H9 (cell line): ENCODE measurements at regions not wholly inside any gene's neighbourhood (a gene's known extent, or its start where the extent isn't known, plus 50 kb on each side); places are given as distances from the start of the nearest gene placed in this dataset.

Source experiments
- DNase-seq: peaks from one replicate; pipeline ENCODE4 v3.0.0-alpha.2; 2017
- H2AFZ ChIP-seq: one replicate; pipeline ENCODE4 v1.6.1; 2013; ENCODE audit warnings: mild to moderate bottlenecking, low read length, control low read depth, moderate library complexity
- H2AK5ac ChIP-seq: 2 replicates; pipeline ENCODE4 v1.6.1; 2013; ENCODE audit warnings: low read length, control low read depth, mixed read lengths; ENCODE audit not compliant: insufficient read length
- H2BK120ac ChIP-seq: one replicate; pipeline ENCODE4 v1.6.1; 2013; ENCODE audit warnings: low read depth, mild to moderate bottlenecking, low read length, control low read depth, inconsistent platforms; ENCODE audit not compliant: poor library complexity, severe bottlenecking
- H2BK12ac ChIP-seq: 2 replicates; pipeline ENCODE4 v1.6.1; 2013; ENCODE audit warnings: low read length, control low read depth, mixed read lengths, low read depth; ENCODE audit not compliant: insufficient read length
- H2BK15ac ChIP-seq: 2 replicates; pipeline ENCODE4 v1.6.1; 2013; ENCODE audit warnings: low read depth, low read length, control low read depth
- H2BK20ac ChIP-seq: one replicate; pipeline ENCODE4 v1.6.1; 2013; ENCODE audit warnings: low read depth, mild to moderate bottlenecking, low read length, control low read depth, inconsistent platforms; ENCODE audit not compliant: poor library complexity, severe bottlenecking
- H2BK5ac ChIP-seq: 2 replicates; pipeline ENCODE4 v1.6.1; 2013; ENCODE audit warnings: low read length, control low read depth, mixed read lengths; ENCODE audit not compliant: insufficient read length
- H3K14ac ChIP-seq: 2 replicates; pipeline ENCODE4 v1.6.1; 2013; ENCODE audit warnings: low read length, control low read depth; ENCODE audit not compliant: insufficient read depth
- H3K18ac ChIP-seq: 2 replicates; pipeline ENCODE4 v1.6.1; 2013; ENCODE audit warnings: low read depth, mild to moderate bottlenecking, mixed read lengths, low read length, control low read depth; ENCODE audit not compliant: insufficient read length
- H3K23ac ChIP-seq: 2 replicates; pipeline ENCODE4 v1.6.1; 2013; ENCODE audit warnings: low read length, control low read depth, mixed read lengths, low read depth; ENCODE audit not compliant: insufficient read length
- H3K23me2 ChIP-seq: 2 replicates; pipeline ENCODE4 v1.6.1; 2013; ENCODE audit warnings: low read depth, mild to moderate bottlenecking, mixed read lengths, low read length, control low read depth; ENCODE audit not compliant: insufficient read length, poor library complexity, severe bottlenecking
- H3K27ac ChIP-seq: 2 replicates; pipeline ENCODE4 v1.5.1; 2013; ENCODE audit warnings: low read length, control low read depth, mixed read lengths, low read depth; ENCODE audit not compliant: insufficient read length
- H3K27me3 ChIP-seq: 2 replicates; pipeline ENCODE4 v1.6.1; 2013; ENCODE audit warnings: low read length, control low read depth, inconsistent platforms; ENCODE audit not compliant: insufficient read depth
- H3K4ac ChIP-seq: 2 replicates; pipeline ENCODE4 v1.6.1; 2013; ENCODE audit warnings: low read depth, mild to moderate bottlenecking, control low read depth, inconsistent platforms, low read length, moderate library complexity
- H3K4me1 ChIP-seq: 2 replicates; pipeline ENCODE4 v1.6.1; 2013; ENCODE audit warnings: low read length, control low read depth, inconsistent platforms; ENCODE audit not compliant: insufficient read depth
- H3K4me2 ChIP-seq: 2 replicates; pipeline ENCODE4 v1.6.1; 2013; ENCODE audit warnings: low read length, control low read depth, mixed read lengths; ENCODE audit not compliant: insufficient read length, insufficient read depth
- H3K56ac ChIP-seq: 2 replicates; pipeline ENCODE4 v1.6.1; 2013; ENCODE audit warnings: low read depth, mild to moderate bottlenecking, mixed read lengths, low read length, control low read depth; ENCODE audit not compliant: insufficient read length
- H3K79me1 ChIP-seq: 2 replicates; pipeline ENCODE4 v1.6.1; 2013; ENCODE audit warnings: low read depth, mild to moderate bottlenecking, moderate library complexity, low read length, control low read depth, inconsistent platforms; ENCODE audit not compliant: insufficient read depth, poor library complexity, severe bottlenecking
- H3K79me2 ChIP-seq: 2 replicates; pipeline ENCODE4 v1.6.1; 2013; ENCODE audit warnings: low read length, control low read depth, inconsistent platforms; ENCODE audit not compliant: insufficient read depth
- H3K9ac ChIP-seq: 2 replicates; pipeline ENCODE4 v1.6.1; 2013; ENCODE audit warnings: low read length, control low read depth, mixed read lengths; ENCODE audit not compliant: insufficient read length; ENCODE audit errors: extremely low read depth
- H3K9me3 ChIP-seq: one replicate; pipeline ENCODE4 v1.6.1; 2013; ENCODE audit warnings: low read depth, low read length, inconsistent platforms; ENCODE audit not compliant: control insufficient read depth
- H3T11ph ChIP-seq: one replicate; pipeline ENCODE4 v1.6.1; 2013; ENCODE audit warnings: mild to moderate bottlenecking, low read length, control low read depth, inconsistent platforms
- H4K20me1 ChIP-seq: one replicate; pipeline ENCODE4 v1.6.1; 2013; ENCODE audit not compliant: control insufficient read depth, insufficient read length, insufficient read depth
- H4K5ac ChIP-seq: 2 replicates; pipeline ENCODE4 v1.6.1; 2013; ENCODE audit warnings: low read depth, mild to moderate bottlenecking, mixed read lengths, low read length, control low read depth; ENCODE audit not compliant: insufficient read length
- H4K8ac ChIP-seq: replicated peaks from 2 replicates; pipeline ENCODE4 v1.6.1; 2013; ENCODE audit warnings: low read length, control low read depth, mixed read lengths, low read depth; ENCODE audit not compliant: insufficient read length
- H4K91ac ChIP-seq: 2 replicates; pipeline ENCODE4 v1.6.1; 2013; ENCODE audit warnings: low read depth, mild to moderate bottlenecking, moderate library complexity, mixed read lengths, low read length, control low read depth; ENCODE audit not compliant: insufficient read length
- H3K27ac Mint-ChIP-seq, 3 experiments: 2 replicates in 2 of 3; 3 replicates in 1 of 3; pipeline ENCODE4 v1.8.0; 2020 to 2021; ENCODE audit warnings: mixed read lengths in 3 of 3, mild to moderate bottlenecking in 1 of 3, moderate library complexity in 1 of 3
- H3K27me3 Mint-ChIP-seq: 2 replicates; pipeline ENCODE4 v1.8.0; 2021; ENCODE audit warnings: low read depth, mild to moderate bottlenecking, moderate library complexity, mixed read lengths
- H3K36me3 Mint-ChIP-seq, 3 experiments: 2 replicates in 2 of 3; 3 replicates in 1 of 3; pipeline ENCODE4 v1.8.0; 2020 to 2021; ENCODE audit warnings: low read depth in 3 of 3, mixed read lengths in 3 of 3; ENCODE audit not compliant: insufficient read depth in 1 of 3
- H3K4me1 Mint-ChIP-seq, 2 experiments: 2 replicates each; pipeline ENCODE4 v1.8.0; 2020; ENCODE audit warnings: mixed read lengths in 2 of 2
- H3K4me3 Mint-ChIP-seq, 2 experiments: 2 replicates in 1 of 2; 3 replicates in 1 of 2; pipeline ENCODE4 v1.8.0; 2020 to 2021; ENCODE audit warnings: mild to moderate bottlenecking in 2 of 2, mixed read lengths in 2 of 2, moderate library complexity in 1 of 2
- H3K9me3 Mint-ChIP-seq, 2 experiments: 2 replicates in 1 of 2; 3 replicates in 1 of 2; pipeline ENCODE4 v1.8.0; 2020; ENCODE audit warnings: mild to moderate bottlenecking in 2 of 2, mixed read lengths in 2 of 2, moderate library complexity in 1 of 2
- WGBS: extraction: QIAGEN DNeasy Blood & Tissue Kit; methylation state at CpG from one replicate; pipeline ENCODE4 v1.1.7; 2013; ENCODE audit warnings: missing lambda C conversion rate, low lambda C conversion rate, mixed read lengths; ENCODE audit not compliant: insufficient read length; ENCODE audit errors: extremely low coverage; 5-methylcytosine and 5-hydroxymethylcytosine counted together
- TF ChIP-seq, protein P1 (sequence below): fragments of 200-600 bp; sonication (generic); conservative IDR thresholded peaks from 3 replicates; pipeline ENCODE4 v1.8.0; 2021; ENCODE audit warnings: antibody characterized with exemption, mild to moderate bottlenecking

- WGBS = no CpG with 5 or more reads among the region's 2 CpGs
- no peak overlapping the region for H2AFZ ChIP-seq
Measured at GRCh38 chr7:54946271-54946670, 72.5 kb upstream of the EGFR start.

More at GRCh38 chr7:54946271-54946670, 72.5 kb upstream of the EGFR start:
- Histone ChIP-seq H3K4ac (no peak overlapping the region), H3K79me2 (no peaks in the 10 kb centered on the region), H4K5ac (no peak overlapping the region), H2BK15ac (no peak overlapping the region), H3T11ph (no peak overlapping the region), H3K4me2 (no peak overlapping the region), H3K18ac (no peak overlapping the region), H3K9ac (no peak overlapping the region), H3K27ac (no peak overlapping the region), H3K9me3 (no peaks in the 10 kb centered on the region), H3K4me1 (no peaks in the 10 kb centered on the region), H3K23me2 (no peaks in the 10 kb centered on the region), H4K91ac (no peak overlapping the region), H2BK20ac (no peak overlapping the region), H3K56ac (no peak overlapping the region), H4K8ac (no peak overlapping the region), H3K79me1 (no peaks in the 10 kb centered on the region), H2AK5ac (no peak overlapping the region), H4K20me1 (no peaks in the 10 kb centered on the region), H3K27me3 (no peaks in the 10 kb centered on the region), H3K14ac (no peak overlapping the region), H2BK120ac (no peak overlapping the region), H2BK5ac (no peak overlapping the region), H2BK12ac (no peak overlapping the region), H3K23ac (no peak overlapping the region)
- H3K9me3 Mint-ChIP-seq = peaks cover 2% of the 10 kb centered on the region in 2 experiments; a peak in 3 of 5 replicates
- DNase-seq = no peak
- no peak overlapping the region for H3K4me3 Mint-ChIP-seq
- H3K4me1 Mint-ChIP-seq = peaks cover 9 to 11% of the 10 kb centered on the region in 2 experiments
- TF ChIP-seq, protein P1, sequence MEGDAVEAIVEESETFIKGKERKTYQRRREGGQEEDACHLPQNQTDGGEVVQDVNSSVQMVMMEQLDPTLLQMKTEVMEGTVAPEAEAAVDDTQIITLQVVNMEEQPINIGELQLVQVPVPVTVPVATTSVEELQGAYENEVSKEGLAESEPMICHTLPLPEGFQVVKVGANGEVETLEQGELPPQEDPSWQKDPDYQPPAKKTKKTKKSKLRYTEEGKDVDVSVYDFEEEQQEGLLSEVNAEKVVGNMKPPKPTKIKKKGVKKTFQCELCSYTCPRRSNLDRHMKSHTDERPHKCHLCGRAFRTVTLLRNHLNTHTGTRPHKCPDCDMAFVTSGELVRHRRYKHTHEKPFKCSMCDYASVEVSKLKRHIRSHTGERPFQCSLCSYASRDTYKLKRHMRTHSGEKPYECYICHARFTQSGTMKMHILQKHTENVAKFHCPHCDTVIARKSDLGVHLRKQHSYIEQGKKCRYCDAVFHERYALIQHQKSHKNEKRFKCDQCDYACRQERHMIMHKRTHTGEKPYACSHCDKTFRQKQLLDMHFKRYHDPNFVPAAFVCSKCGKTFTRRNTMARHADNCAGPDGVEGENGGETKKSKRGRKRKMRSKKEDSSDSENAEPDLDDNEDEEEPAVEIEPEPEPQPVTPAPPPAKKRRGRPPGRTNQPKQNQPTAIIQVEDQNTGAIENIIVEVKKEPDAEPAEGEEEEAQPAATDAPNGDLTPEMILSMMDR = no peak
- H3K27me3 Mint-ChIP-seq = no peaks in the 10 kb centered on the region
- no peaks in the 10 kb centered on the region; a peak in 1 of 7 replicates for H3K36me3 Mint-ChIP-seq
- no peak overlapping the region for H3K27ac Mint-ChIP-seq
